ENCODE measurements at regions not wholly inside any gene's neighbourhood (a gene's known extent, or its start where the extent isn't known, plus 50 kb on each side); places are given as distances from the start of the nearest gene placed in this dataset.

DNA sequence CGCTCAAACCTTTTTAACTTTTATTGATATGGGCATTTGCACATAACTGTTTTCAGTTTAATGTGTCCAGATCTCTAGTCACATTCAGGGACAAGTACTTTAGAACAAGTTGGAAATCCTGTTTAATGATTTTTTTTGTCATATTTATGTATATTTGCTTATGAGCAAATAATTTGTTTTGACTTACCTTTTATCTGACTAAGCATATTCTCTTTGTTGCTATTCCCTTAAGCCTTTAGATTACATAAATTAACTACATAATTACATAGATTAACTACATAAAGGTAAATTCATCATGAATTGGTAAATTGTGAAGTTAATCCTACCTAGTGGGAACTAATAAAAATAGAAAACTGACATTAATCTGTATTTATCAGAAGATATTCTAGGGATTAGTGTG is 523.5 kb upstream of the MAN1A1 start:
- Histone ChIP-seq H3K27ac (ENCODE audit: control insufficient read depth, insufficient read depth, low read length) (no peak overlapping the region), H3K27me3 (ENCODE audit: control insufficient read depth, extremely low read depth, insufficient read depth, low read length) (no peaks in the 10 kb centered on the region), H3K4me1 (ENCODE audit: control insufficient read depth, extremely low read depth, insufficient read depth, low read length) (no peaks in the 10 kb centered on the region), H3K9ac (ENCODE audit: control insufficient read depth, extremely low read depth, insufficient read depth, low read length) (no peak overlapping the region), H3K4me3 (ENCODE audit: control insufficient read depth in 2 of 3, extremely low read depth in 1 of 3, insufficient read depth in 2 of 3, low read depth in 1 of 3, low read length in 3 of 3) (no peak overlapping the region), H3K36me3 (ENCODE audit: control insufficient read depth in 2 of 2, extremely low read depth in 1 of 2, insufficient read depth in 2 of 2, low read length in 2 of 2) (no peaks in the 10 kb centered on the region), H3K4me2 (ENCODE audit: control insufficient read depth, extremely low read depth, insufficient read depth, low read depth, low read length) (no peak overlapping the region), H3K9me3 (ENCODE audit: control insufficient read depth, low read depth, low read length) (no peaks in the 10 kb centered on the region), H3K79me2 (ENCODE audit: control insufficient read depth, insufficient read depth, low read length) (no peaks in the 10 kb centered on the region), H3K9me1 (ENCODE audit: control insufficient read depth, extremely low read depth, insufficient read depth, low read length) (no peaks in the 10 kb centered on the region), H4K20me1 (ENCODE audit: control insufficient read depth, extremely low read depth, insufficient read depth, low read length) (no peaks in the 10 kb centered on the region), H2AFZ (ENCODE audit: control insufficient read depth, low read length) (no peak overlapping the region)
- TF ChIP-seq, protein P1, sequence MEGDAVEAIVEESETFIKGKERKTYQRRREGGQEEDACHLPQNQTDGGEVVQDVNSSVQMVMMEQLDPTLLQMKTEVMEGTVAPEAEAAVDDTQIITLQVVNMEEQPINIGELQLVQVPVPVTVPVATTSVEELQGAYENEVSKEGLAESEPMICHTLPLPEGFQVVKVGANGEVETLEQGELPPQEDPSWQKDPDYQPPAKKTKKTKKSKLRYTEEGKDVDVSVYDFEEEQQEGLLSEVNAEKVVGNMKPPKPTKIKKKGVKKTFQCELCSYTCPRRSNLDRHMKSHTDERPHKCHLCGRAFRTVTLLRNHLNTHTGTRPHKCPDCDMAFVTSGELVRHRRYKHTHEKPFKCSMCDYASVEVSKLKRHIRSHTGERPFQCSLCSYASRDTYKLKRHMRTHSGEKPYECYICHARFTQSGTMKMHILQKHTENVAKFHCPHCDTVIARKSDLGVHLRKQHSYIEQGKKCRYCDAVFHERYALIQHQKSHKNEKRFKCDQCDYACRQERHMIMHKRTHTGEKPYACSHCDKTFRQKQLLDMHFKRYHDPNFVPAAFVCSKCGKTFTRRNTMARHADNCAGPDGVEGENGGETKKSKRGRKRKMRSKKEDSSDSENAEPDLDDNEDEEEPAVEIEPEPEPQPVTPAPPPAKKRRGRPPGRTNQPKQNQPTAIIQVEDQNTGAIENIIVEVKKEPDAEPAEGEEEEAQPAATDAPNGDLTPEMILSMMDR (optimal IDR thresholded peaks at IDR 0.05 in 1 of 3, IDR thresholded peaks at IDR 0.05 in 1 of 3, conservative IDR thresholded peaks at IDR 0.05 in 1 of 3; ENCODE audit: extremely low read depth in 1 of 3, insufficient read depth in 2 of 3, low read length in 3 of 3), result no peak
- no peak for TF ChIP-seq EZH2 (IDR thresholded peaks at IDR 0.05; ENCODE audit: low read length)
- DNase-seq (ENCODE audit: low read depth, low spot score) (no peak), FAIRE-seq (no peak)
- dilution Hi-C loops (cut with MboI; ENCODE audit: extremely low pct_ligation_motif_present, low sequenced_read_pairs), result no loop called here

DNA sequence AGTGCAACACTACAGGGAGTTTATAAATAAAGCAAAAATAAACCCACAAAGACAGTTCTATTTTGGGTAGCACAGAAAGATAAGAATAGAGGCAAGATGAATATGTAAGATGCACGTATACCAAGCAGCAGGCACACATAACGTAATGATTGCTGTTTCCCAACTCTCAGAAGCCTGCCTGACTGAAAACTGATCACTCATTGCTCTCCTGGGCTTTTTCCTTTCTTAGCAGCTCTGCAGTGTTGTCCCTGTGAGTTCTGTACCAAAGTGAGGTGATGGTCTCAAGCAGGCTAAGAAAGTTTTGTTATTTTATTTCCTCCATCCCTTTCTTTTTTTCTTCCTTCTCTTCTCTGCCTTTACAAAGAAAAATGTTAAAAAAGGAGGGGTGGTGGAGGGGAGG is 522.0 kb upstream of the MAN1A1 start:
- H3K4me1 ChIP-seq (ENCODE audit: control insufficient read depth, extremely low read depth, insufficient read depth, low read length), result no peaks in the 10 kb centered on the region
- no peaks in the 10 kb centered on the region for H3K9me3 ChIP-seq (ENCODE audit: control insufficient read depth, low read depth, low read length)
- DNase-seq (ENCODE audit: low read depth, low spot score) (no peak), FAIRE-seq (no peak)
- TF ChIP-seq, protein P1 (optimal IDR thresholded peaks at IDR 0.05 in 1 of 3, IDR thresholded peaks at IDR 0.05 in 1 of 3, conservative IDR thresholded peaks at IDR 0.05 in 1 of 3; ENCODE audit: extremely low read depth in 1 of 3, insufficient read depth in 2 of 3, low read length in 3 of 3), result no peak
- TF ChIP-seq EZH2 (IDR thresholded peaks at IDR 0.05; ENCODE audit: low read length), result no peak
- H3K79me2 ChIP-seq (ENCODE audit: control insufficient read depth, insufficient read depth, low read length), result no peaks in the 10 kb centered on the region
- no peak overlapping the region for H2AFZ ChIP-seq (ENCODE audit: control insufficient read depth, low read length)
- no peak overlapping the region for H3K9ac ChIP-seq (ENCODE audit: control insufficient read depth, extremely low read depth, insufficient read depth, low read length)
- dilution Hi-C loops (cut with MboI; ENCODE audit: extremely low pct_ligation_motif_present, low sequenced_read_pairs), result no loop called here
- no peak overlapping the region for H3K27ac ChIP-seq (ENCODE audit: control insufficient read depth, insufficient read depth, low read length)
- H3K4me2 ChIP-seq (ENCODE audit: control insufficient read depth, extremely low read depth, insufficient read depth, low read depth, low read length), result no peak overlapping the region
- no peaks in the 10 kb centered on the region for H3K36me3 ChIP-seq (ENCODE audit: control insufficient read depth in 2 of 2, extremely low read depth in 1 of 2, insufficient read depth in 2 of 2, low read length in 2 of 2)
- no peaks in the 10 kb centered on the region for H3K27me3 ChIP-seq (ENCODE audit: control insufficient read depth, extremely low read depth, insufficient read depth, low read length)
- H3K4me3 ChIP-seq (ENCODE audit: control insufficient read depth in 2 of 3, extremely low read depth in 1 of 3, insufficient read depth in 2 of 3, low read depth in 1 of 3, low read length in 3 of 3), result no peak overlapping the region
- no peaks in the 10 kb centered on the region for H3K9me1 ChIP-seq (ENCODE audit: control insufficient read depth, extremely low read depth, insufficient read depth, low read length)
- H4K20me1 ChIP-seq (ENCODE audit: control insufficient read depth, extremely low read depth, insufficient read depth, low read length), result no peaks in the 10 kb centered on the region

Data from keratinocyte (primary cell).